Erythroblast (primary cell): ENCODE measurements at regions not wholly inside any gene's neighbourhood (a gene's known extent, or its start where the extent isn't known, plus 50 kb on each side); places are given as distances from the start of the nearest gene placed in this dataset.

ENCODE experiments used
- GATA1 ChIP-seq: IDR thresholded peaks from 2 replicates; pipeline ENCODE4 v1.6.1; 2011; ENCODE audit warnings: low read depth, mild to moderate bottlenecking, control low read depth, low read length, moderate library complexity
- POLR2A ChIP-seq: IDR thresholded peaks from 2 replicates; pipeline ENCODE4 v1.6.1; 2011; ENCODE audit warnings: mild to moderate bottlenecking, low read length

GRCh38 chr12:33562401-33562800, 122.8 kb upstream of the SYT10 start:
- TF ChIP-seq POLR2A = no peak
- no peak for TF ChIP-seq GATA1
